ENCODE measurements at regions not wholly inside any gene's neighbourhood (a gene's known extent, or its start where the extent isn't known, plus 50 kb on each side); places are given as distances from the start of the nearest gene placed in this dataset.
A peak's percentile ranks its signal among the peaks of the same experiment; 100 is the strongest.

DNA sequence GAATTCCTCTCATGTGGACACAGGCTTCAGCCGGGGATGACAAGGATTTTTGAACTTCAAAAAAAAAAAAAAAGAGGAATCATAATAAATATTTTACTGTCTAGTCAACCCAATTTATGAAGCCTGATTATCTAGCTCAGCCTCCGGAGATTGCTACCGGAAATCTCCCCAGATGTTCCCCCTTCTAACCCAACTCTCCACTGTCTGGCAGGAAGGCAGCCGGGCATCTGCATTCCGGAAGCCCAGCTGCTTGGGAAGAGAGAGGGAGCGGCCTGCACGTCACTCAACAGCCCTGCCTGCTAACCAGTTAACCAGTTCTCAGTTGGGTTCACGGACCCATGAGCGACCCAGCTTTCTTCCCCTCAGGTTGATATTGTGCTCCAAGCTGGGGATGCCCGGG lies 87.2 kb upstream of the POU3F3 start:
- DNase-seq (ENCODE audit: low spot score): no peak

DNA sequence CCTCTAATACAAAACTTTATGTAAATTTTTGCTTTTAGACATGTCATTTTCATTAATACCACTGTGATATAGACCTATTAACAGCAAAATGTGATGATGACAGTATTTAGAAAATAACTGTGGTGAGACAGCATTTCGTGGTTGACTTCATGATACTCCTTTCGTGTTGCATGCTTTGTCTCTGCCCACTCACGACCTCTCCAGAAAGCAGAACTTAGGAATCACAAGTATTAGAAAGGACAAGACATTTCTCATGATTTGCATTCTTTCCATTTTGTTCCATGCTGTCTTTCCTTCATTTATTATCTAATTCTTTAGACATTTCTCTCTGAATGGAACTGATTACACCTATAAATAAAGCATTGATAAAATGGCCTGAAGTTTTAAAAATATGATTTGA lies 85.2 kb upstream of the POU3F3 start:
- no peak for DNase-seq (ENCODE audit: low spot score)

DNA sequence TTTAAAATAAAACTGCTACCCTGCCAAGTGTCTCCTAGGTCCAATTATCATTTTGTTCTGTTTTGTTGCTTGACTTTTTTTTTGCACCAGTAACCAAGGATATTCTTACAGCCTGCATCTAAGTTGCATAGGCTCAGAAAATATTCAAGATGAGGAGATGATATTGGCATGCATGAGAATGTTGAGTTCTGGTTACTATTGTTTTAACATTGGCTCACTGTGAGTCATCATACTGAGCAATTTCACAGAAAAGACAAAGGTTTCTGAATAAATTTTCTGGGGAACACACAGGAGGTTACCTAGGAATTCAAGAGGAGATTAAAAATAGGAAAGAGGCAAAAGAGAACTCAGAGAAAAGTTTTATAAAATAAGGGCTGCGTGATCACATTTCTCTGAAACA lies 84.8 kb upstream of the POU3F3 start:
- no peak for DNase-seq (ENCODE audit: low spot score)

- DNase-seq (ENCODE audit: low spot score): no peak
Observed at GRCh38 chr2:104772996-104773395, 80.9 kb upstream of the POU3F3 start.

GRCh38 chr2:104774631-104775030 lies 79.3 kb upstream of the POU3F3 start:
- DNase-seq (ENCODE audit: low spot score): no peak

- no peak for DNase-seq (ENCODE audit: low spot score)
Observed at GRCh38 chr2:104777721-104778120, 76.2 kb upstream of the POU3F3 start.

DNA sequence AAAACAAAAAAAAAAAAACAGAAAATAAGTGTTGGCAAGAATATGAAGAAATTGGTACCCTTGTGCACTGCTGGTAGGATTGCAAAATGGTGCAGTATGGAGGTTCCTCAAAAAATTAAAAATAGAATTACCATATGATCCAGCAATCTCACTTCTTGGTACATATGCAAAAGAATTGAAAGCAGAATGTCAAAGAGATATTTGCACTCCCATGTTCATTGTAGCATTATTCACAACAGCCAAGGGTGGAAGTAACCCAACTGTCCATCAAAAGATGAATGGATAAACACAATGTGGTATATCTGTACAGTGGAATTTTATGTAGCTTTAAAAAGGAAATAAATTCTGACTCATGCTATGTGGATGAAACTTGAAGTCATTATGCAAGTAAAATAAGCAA lies 72.8 kb upstream of the POU3F3 start:
- no peak for DNase-seq (ENCODE audit: low spot score)

- DNase-seq (ENCODE audit: low spot score): no peak
Observed at GRCh38 chr2:104784264-104784663, 69.7 kb upstream of the POU3F3 start.

DNA sequence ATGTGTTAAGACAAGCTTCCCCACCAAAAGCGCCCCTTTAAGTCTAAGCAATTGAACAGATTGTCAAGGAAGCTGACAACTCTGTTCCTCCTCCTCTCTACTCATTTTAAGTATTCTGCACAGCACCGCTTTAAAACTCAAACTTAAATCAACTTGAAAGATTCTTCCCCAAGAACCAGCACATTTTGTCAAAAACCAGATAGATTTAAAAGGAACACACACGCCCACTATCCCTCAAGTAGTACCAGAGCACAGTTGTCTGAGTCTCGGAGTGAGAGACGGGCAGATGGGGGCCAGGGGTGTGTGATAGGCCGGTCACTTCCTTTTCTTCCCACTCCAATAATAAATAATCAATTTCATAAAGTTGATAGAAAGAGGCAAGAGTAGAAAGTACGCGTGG lies 67.7 kb upstream of the POU3F3 start:
- DNase-seq (ENCODE audit: low spot score): no peak

- no peak for DNase-seq (ENCODE audit: low spot score)
Observed at GRCh38 chr2:104786821-104787220, 67.1 kb upstream of the POU3F3 start.

DNA sequence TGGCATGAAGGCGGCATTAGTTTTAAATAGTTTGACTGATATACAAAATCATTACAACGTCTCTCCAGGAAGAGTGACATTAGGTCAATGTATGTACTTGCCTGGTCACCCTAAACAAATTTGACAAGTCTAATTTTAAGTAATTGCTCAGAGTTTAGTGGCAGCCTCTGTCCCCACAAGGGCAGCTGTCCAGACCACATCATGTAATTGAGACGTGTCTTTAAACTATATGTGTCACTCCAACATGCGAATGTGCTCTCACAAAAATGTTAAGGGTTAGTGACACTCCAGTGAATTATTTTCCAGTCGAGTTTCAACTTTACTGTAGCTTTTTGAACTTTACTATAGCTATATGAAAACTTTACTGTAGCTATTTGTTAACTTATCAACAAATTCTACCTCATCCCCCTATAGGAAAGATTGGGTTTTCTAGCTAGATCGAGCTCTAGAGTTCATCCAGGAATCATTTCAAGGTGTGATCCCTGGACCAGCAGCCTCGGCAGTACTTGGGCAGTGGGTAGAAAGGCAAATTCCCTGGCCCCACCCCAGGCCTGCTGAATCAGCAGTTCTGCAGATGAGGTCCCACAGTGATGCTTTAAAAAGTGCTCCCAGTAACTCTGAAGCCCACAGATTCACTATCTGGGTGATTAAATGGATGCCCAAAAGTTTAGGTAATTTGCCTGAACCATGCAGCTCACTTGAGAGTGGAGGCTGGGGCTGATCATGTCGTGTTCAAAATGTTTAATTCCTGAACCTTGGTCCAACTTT lies 66.4 kb upstream of the POU3F3 start:
- no peak for DNase-seq (ENCODE audit: low spot score)

GRCh38 chr2:104788742-104789455 lies 65.0 kb upstream of the POU3F3 start:
- no peak for DNase-seq (ENCODE audit: low spot score)

- DNase-seq (ENCODE audit: low spot score): peak; percentile 41
Observed at GRCh38 chr2:104790100-104790811, 63.7 kb upstream of the POU3F3 start.

GRCh38 chr2:104790901-104791495 lies 62.9 kb upstream of the POU3F3 start:
- DNase-seq (ENCODE audit: low spot score): no peak

- no peak for DNase-seq (ENCODE audit: low spot score)
Observed at GRCh38 chr2:104793966-104794365, 59.9 kb upstream of the POU3F3 start.

GRCh38 chr2:104794441-104794840 lies 59.5 kb upstream of the POU3F3 start:
- DNase-seq (ENCODE audit: low spot score): no peak

All from iPS-NIHi11 (cell line).